GM12878 (cell line): ENCODE measurements at regions not wholly inside any gene's neighbourhood (a gene's known extent, or its start where the extent isn't known, plus 50 kb on each side); places are given as distances from the start of the nearest gene placed in this dataset.

Source experiments
- FOS ChIP-seq: IDR thresholded peaks from 3 replicates; pipeline ENCODE4 v1.6.1; 2011; ENCODE audit warnings: borderline replicate concordance; ENCODE audit not compliant: insufficient read length; ENCODE audit errors: extremely low read depth
- KDM1A ChIP-seq: fragments of 200-600 bp; sonication (generic); IDR thresholded peaks from 2 replicates; pipeline ENCODE4 v1.6.1; 2016; ENCODE audit warnings: borderline replicate concordance
- PAX8 ChIP-seq: fragments of 450-650 bp; IDR thresholded peaks from 2 replicates; pipeline ENCODE4 v1.6.1; 2017; ENCODE audit warnings: mild to moderate bottlenecking, moderate library complexity
- SP1 ChIP-seq: IDR thresholded peaks from one replicate; pipeline ENCODE4 v1.6.1; 2011; ENCODE audit warnings: low read depth, low read length
- SPI1 ChIP-seq: IDR thresholded peaks from 2 replicates; pipeline ENCODE4 v1.6.1; 2011; ENCODE audit warnings: low read depth, mild to moderate bottlenecking, low read length, moderate library complexity, borderline replicate concordance; ENCODE audit not compliant: insufficient read depth
- TF ChIP-seq, protein P1 (sequence below): IDR thresholded peaks from 2 replicates; pipeline ENCODE4 v1.6.1; 2012; ENCODE audit warnings: low read depth, low read length, improper control_type of control experiment
- TF ChIP-seq, protein P2 (sequence below): fragments of 450-650 bp; IDR thresholded peaks from 2 replicates; pipeline ENCODE4 v1.6.1; 2017; ENCODE audit warnings: low read depth, mild to moderate bottlenecking, moderate library complexity
- TF ChIP-seq, protein P3 (sequence below), 3 experiments: IDR thresholded peaks in 2 of 3; conservative IDR thresholded peaks in 1 of 3; 2 replicates each; pipeline ENCODE4 v1.5.1; 2011; ENCODE audit warnings: low read depth in 3 of 3, low read length in 3 of 3, mild to moderate bottlenecking in 3 of 3, control low read depth in 2 of 3, moderate library complexity in 2 of 3, inconsistent platforms in 1 of 3, mixed read lengths in 1 of 3; ENCODE audit not compliant: control insufficient read depth in 2 of 3, insufficient read depth in 1 of 3; ENCODE audit errors: extremely low read depth in 1 of 3

DNA sequence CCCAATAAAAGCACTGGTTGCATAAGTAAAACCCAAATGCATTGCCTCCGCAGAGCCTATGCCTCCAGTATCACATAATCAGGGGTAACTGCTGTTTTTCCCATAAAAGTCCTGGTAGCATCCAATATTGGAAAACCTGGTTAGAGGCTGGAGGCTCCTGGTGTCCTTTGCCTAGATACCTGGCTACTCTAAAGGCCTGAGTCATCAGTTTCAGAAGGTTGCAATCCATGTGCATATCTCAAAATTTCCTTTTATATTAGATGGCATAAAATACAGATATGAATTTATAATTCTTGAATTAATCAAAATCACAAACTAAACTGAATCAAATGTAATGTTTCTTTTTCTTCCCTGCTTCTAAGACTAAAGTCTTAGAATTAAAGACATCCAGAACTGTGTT is 164.2 kb upstream of the DCN start:
- TF ChIP-seq, protein P1, sequence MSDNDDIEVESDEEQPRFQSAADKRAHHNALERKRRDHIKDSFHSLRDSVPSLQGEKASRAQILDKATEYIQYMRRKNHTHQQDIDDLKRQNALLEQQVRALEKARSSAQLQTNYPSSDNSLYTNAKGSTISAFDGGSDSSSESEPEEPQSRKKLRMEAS = no peak
- TF ChIP-seq, protein P2, sequence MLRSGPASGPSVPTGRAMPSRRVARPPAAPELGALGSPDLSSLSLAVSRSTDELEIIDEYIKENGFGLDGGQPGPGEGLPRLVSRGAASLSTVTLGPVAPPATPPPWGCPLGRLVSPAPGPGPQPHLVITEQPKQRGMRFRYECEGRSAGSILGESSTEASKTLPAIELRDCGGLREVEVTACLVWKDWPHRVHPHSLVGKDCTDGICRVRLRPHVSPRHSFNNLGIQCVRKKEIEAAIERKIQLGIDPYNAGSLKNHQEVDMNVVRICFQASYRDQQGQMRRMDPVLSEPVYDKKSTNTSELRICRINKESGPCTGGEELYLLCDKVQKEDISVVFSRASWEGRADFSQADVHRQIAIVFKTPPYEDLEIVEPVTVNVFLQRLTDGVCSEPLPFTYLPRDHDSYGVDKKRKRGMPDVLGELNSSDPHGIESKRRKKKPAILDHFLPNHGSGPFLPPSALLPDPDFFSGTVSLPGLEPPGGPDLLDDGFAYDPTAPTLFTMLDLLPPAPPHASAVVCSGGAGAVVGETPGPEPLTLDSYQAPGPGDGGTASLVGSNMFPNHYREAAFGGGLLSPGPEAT = no peak
- TF ChIP-seq, protein P3, sequence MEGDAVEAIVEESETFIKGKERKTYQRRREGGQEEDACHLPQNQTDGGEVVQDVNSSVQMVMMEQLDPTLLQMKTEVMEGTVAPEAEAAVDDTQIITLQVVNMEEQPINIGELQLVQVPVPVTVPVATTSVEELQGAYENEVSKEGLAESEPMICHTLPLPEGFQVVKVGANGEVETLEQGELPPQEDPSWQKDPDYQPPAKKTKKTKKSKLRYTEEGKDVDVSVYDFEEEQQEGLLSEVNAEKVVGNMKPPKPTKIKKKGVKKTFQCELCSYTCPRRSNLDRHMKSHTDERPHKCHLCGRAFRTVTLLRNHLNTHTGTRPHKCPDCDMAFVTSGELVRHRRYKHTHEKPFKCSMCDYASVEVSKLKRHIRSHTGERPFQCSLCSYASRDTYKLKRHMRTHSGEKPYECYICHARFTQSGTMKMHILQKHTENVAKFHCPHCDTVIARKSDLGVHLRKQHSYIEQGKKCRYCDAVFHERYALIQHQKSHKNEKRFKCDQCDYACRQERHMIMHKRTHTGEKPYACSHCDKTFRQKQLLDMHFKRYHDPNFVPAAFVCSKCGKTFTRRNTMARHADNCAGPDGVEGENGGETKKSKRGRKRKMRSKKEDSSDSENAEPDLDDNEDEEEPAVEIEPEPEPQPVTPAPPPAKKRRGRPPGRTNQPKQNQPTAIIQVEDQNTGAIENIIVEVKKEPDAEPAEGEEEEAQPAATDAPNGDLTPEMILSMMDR (IDR thresholded peaks at IDR 0.05 in 2 of 3, conservative IDR thresholded peaks at IDR 0.05 in 1 of 3; ENCODE audit: control insufficient read depth in 2 of 3, extremely low read depth in 1 of 3, insufficient read depth in 1 of 3, low read depth in 3 of 3, low read length in 3 of 3) = no peak
- TF ChIP-seq SPI1 = no peak
- no peak for TF ChIP-seq PAX8
- TF ChIP-seq SP1 = no peak
- TF ChIP-seq KDM1A = no peak
- no peak for TF ChIP-seq FOS
